Adrenal gland (tissue), 9 donors: ENCODE measurements at regions not wholly inside any gene's neighbourhood (a gene's known extent, or its start where the extent isn't known, plus 50 kb on each side); places are given as distances from the start of the nearest gene placed in this dataset.

Experiments used
- DNase-seq, 7 donors: peaks; one replicate each; pipeline ENCODE4 v3.0.0-alpha.2; 2019 to 2020
- H3K27ac ChIP-seq, 5 donors: fragments of 200-600 bp; sonication (generic) in 4 of 5; 1 replicate in 3 of 5; 2 replicates in 2 of 5; pipeline versions ENCODE4 v1.5.1 to v1.8.0; 2016 to 2020; ENCODE audit warnings: mild to moderate bottlenecking in 1 of 5
- H3K27me3 ChIP-seq: fragments of 200-600 bp; 2 replicates; pipeline ENCODE4 v1.8.0; 2021
- H3K36me3 ChIP-seq, 2 donors: fragments of 200-600 bp; replicated peaks in 1 of 2; 1 replicate in 1 of 2; 2 replicates in 1 of 2; pipeline versions ENCODE4 v1.5.1 to v1.8.0; 2018 to 2022
- H3K4me1 ChIP-seq, 2 donors: fragments of 200-600 bp; replicated peaks in 1 of 2; 1 replicate in 1 of 2; 2 replicates in 1 of 2; pipeline versions ENCODE4 v1.5.1 to v1.8.0; 2018 to 2021
- H3K4me3 ChIP-seq, 4 donors: fragments of 200-600 bp; sonication (generic) in 3 of 4; one replicate each; pipeline ENCODE4 v1.5.1; 2016 to 2018
- H3K9me3 ChIP-seq, 3 donors: fragments of 200-600 bp; sonication (generic) in 1 of 3; replicated peaks in 1 of 3; 1 replicate in 2 of 3; 2 replicates in 1 of 3; pipeline versions ENCODE4 v1.5.1 to v1.8.0; 2016 to 2021
- CTCF ChIP-seq, 6 experiments: fragments of 450-650 bp in 4 of 6; fragments of 200-600 bp in 2 of 6; sonication (generic) in 1 of 6; IDR thresholded peaks; 1 replicate in 5 of 6; 2 replicates in 1 of 6; pipeline versions ENCODE4 v1.5.1 to v1.8.0; 2016 to 2021; ENCODE audit warnings: antibody characterized with exemption in 6 of 6, mild to moderate bottlenecking in 2 of 6, moderate library complexity in 1 of 6
- POLR2A ChIP-seq, 2 donors: fragments of 450-650 bp; IDR thresholded peaks; one replicate each; pipeline ENCODE4 v1.6.1; 2017; ENCODE audit warnings: antibody characterized with exemption in 2 of 2, mild to moderate bottlenecking in 2 of 2, moderate library complexity in 1 of 2
- WGBS, 4 donors: extraction: QIAGEN DNeasy Blood & Tissue Kit in 2 of 4; methylation state at CpG; one replicate each; pipeline versions ENCODE4 v1.1.5 to v1.1.7; 2013 to 2017; 5-methylcytosine and 5-hydroxymethylcytosine counted together
- intact Hi-C, 2 donors: fragments of 100-400 bp; cut with DNase I; formaldehyde crosslinking; loops; one replicate each; pipeline versions ENCODE4 v1.14.1 to v1.15.0; 2022 to 2023
- donor health status: healthy with polysubstance abuse.
- donor health status: Bipolar disorder and iron deficiency.
- donor health status: DM: yes; HTN: yes; CAD: no.
- donor health status: DM: no; HTN: no; CAD: no.
- donor health status: DM: no; HTN: no; CAD: no.

DNA sequence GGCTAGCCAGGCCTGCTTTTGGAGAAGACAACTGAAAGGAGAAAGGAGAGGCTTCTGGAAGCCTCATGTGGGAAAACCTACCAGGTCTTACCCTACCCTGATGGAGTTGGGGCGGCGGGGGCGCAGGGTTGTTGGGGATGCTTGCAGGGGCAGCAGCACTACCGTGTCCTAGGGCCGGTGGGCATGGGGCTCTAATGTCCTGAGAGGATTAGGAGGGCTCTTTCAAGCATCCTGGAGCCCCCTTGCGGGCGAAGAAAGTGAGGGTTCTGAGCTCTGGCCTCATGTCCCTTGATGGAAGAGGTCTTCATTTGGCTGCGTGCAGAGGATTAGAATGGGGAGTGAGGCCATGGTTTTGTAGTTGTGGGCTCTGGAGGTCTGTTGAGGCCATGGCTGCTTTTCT is 86.9 kb upstream of the PITX1 start:
- H3K4me3 ChIP-seq, result no peak overlapping the region
- no peak for DNase-seq
- H3K4me1 ChIP-seq, result no peaks in the 10 kb centered on the region
- H3K27me3 ChIP-seq, result no peaks in the 10 kb centered on the region
- intact Hi-C loops, result no loop called here
- WGBS, 4 donors, result 90 to 97% (median 95%) methylated on average over 8 of the region's 8 CpGs
- no peaks in the 10 kb centered on the region for H3K9me3 ChIP-seq
- H3K27ac ChIP-seq, result no peak overlapping the region
- no peaks in the 10 kb centered on the region for H3K36me3 ChIP-seq
- TF ChIP-seq CTCF (IDR thresholded peaks at IDR 0.05), result no peak
- no peak for TF ChIP-seq POLR2A (IDR thresholded peaks at IDR 0.05)

- H3K27ac ChIP-seq, result no peak overlapping the region
- H3K4me3 ChIP-seq, result no peak overlapping the region
- no peaks in the 10 kb centered on the region for H3K4me1 ChIP-seq
- WGBS, 4 donors, result 89 to 92% (median 90%) methylated on average over 6 of the region's 6 CpGs
- H3K27me3 ChIP-seq, result no peaks in the 10 kb centered on the region
- intact Hi-C loops, result no loop called here
- DNase-seq, result no peak
- no peak for TF ChIP-seq CTCF (IDR thresholded peaks at IDR 0.05)
- TF ChIP-seq POLR2A (IDR thresholded peaks at IDR 0.05), result no peak
- H3K36me3 ChIP-seq, result no peaks in the 10 kb centered on the region
- H3K9me3 ChIP-seq, result no peaks in the 10 kb centered on the region
Measured at GRCh38 chr5:135119481-135119880, 85.5 kb upstream of the PITX1 start.

- intact Hi-C loops, result no loop called here
- WGBS, 4 donors, result 87 to 92% (median 89%) methylated on average over 4 to 5 of the region's 5 CpGs
- no peaks in the 10 kb centered on the region for H3K4me1 ChIP-seq
- no peak for DNase-seq
- no peaks in the 10 kb centered on the region for H3K36me3 ChIP-seq
- no peaks in the 10 kb centered on the region for H3K9me3 ChIP-seq
- TF ChIP-seq POLR2A (IDR thresholded peaks at IDR 0.05) (no peak), CTCF (IDR thresholded peaks at IDR 0.05) (no peak)
- H3K27ac ChIP-seq, result no peak overlapping the region
- no peak overlapping the region for H3K4me3 ChIP-seq
- no peaks in the 10 kb centered on the region for H3K27me3 ChIP-seq
Measured at GRCh38 chr5:135117590-135117989, 83.6 kb upstream of the PITX1 start.

DNA sequence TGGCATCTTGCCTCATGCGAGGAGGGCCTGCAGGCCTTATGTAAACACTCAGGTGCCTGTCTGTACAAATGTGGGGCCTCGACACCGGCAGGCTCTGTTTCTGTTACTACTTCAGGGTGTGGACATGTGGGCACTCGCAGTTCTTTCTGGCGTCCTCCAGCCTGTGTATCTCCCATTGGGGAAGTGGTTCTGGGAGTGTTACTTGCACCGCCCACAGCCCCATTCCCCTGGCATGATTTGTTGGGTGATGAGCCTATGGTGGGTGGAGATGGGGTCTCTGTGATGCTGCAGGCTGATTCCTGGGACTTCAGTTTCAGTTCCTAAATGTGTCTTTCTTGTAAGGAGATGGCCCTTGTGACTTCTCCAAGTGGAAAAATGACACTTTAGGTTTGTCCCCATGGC is 82.1 kb upstream of the PITX1 start:
- no peak for TF ChIP-seq POLR2A (IDR thresholded peaks at IDR 0.05)
- TF ChIP-seq CTCF (IDR thresholded peaks at IDR 0.05), result no peak
- 63 to 86% (median 77%) methylated on average over 4 to 6 of the region's 6 CpGs for WGBS, 4 donors
- DNase-seq, result peak in 6 of 7 donors; percentile 22 to 66 (median 38)
- Histone ChIP-seq H3K27me3 (no peaks in the 10 kb centered on the region), H3K4me3 (no peak overlapping the region), H3K27ac (peak overlapping the region in 1 of 5 donors; percentile 29), H3K4me1 (peaks cover 0 to 4% of the 10 kb centered on the region in 2 donors), H3K36me3 (no peaks in the 10 kb centered on the region), H3K9me3 (no peaks in the 10 kb centered on the region)
- intact Hi-C loops, result no loop called here
